Sigmoid colon (tissue), 4 donors: ENCODE measurements at regions not wholly inside any gene's neighbourhood (a gene's known extent, or its start where the extent isn't known, plus 50 kb on each side); places are given as distances from the start of the nearest gene placed in this dataset.

Experiments
- CTCF ChIP-seq, 4 experiments: fragments of 450-650 bp in 3 of 4; fragments of 200-600 bp in 1 of 4; IDR thresholded peaks; one replicate each; pipeline ENCODE4 v1.5.1; 2016 to 2019; ENCODE audit warnings: antibody characterized with exemption in 4 of 4, mild to moderate bottlenecking in 3 of 4, moderate library complexity in 2 of 4
- EP300 ChIP-seq, 4 donors: sonication (generic); formaldehyde crosslinking; IDR thresholded peaks; one replicate each; pipeline ENCODE4 v1.6.1; 2017; ENCODE audit warnings: antibody characterized with exemption in 4 of 4
- POLR2A ChIP-seq, 2 donors: fragments of 450-650 bp; IDR thresholded peaks; one replicate each; pipeline ENCODE4 v1.6.1; 2016; ENCODE audit warnings: antibody characterized with exemption in 2 of 2, mild to moderate bottlenecking in 2 of 2, moderate library complexity in 2 of 2
- POLR2AphosphoS5 ChIP-seq, 4 donors: sonication (generic); formaldehyde crosslinking; IDR thresholded peaks; one replicate each; pipeline ENCODE4 v1.6.1; 2017; ENCODE audit warnings: antibody characterized with exemption in 4 of 4

DNA sequence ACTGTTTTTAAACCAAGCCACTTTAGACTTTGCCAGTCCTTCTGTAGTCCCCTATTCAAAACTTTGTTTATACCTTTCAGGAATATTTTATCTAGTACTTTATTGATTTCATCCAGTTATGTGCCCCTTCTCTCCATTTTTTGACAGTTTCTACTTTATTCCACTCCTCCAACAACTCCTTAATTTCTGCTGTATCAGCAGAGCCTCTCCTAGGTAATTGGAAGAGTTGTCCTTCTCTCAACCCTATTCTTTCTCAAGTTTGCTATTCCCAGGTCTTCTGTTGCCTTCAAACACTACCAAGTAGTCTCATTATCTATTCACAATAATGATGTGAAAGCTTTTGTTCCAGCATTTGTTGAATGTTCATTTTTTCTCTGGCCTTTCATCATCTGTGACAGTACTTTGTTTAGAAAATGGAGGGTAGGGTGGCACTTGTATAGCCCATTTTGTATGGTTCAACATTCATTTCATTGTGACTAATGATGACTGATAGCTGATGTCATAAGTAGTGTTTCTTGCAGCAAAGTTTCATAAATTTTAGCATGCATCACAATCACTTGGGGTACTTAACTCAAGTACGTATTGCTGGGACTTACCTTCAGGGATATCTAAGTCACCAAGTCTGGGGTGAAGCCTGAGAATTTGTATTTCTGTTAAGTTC, 204.4 kb upstream of the DMRT1 start:
- no peak for TF ChIP-seq POLR2A (IDR thresholded peaks at IDR 0.05)
- TF ChIP-seq EP300 (IDR thresholded peaks at IDR 0.05), result no peak
- TF ChIP-seq CTCF (IDR thresholded peaks at IDR 0.05), result no peak
- no peak for TF ChIP-seq POLR2AphosphoS5 (IDR thresholded peaks at IDR 0.05)
